HepG2 (cell line): ENCODE measurements at regions not wholly inside any gene's neighbourhood (a gene's known extent, or its start where the extent isn't known, plus 50 kb on each side); places are given as distances from the start of the nearest gene placed in this dataset.

Experiments
- CENPBD1 ChIP-seq: sonication (generic); formaldehyde crosslinking; IDR thresholded peaks from 2 replicates; pipeline ENCODE4 v1.8.0; 2022; ENCODE audit warnings: missing genetic modification reagents, low read depth, mild to moderate bottlenecking, borderline replicate concordance
- EZH2 ChIP-seq: conservative IDR thresholded peaks from 2 replicates; pipeline ENCODE4 v1.6.1; 2012; ENCODE audit warnings: mild to moderate bottlenecking, low read depth, low read length, moderate library complexity
- FOXK1 ChIP-seq: sonication (generic); formaldehyde crosslinking; IDR thresholded peaks from 2 replicates; pipeline ENCODE4 v1.4.0; 2020; ENCODE audit warnings: low read depth, missing genetic modification reagents, borderline replicate concordance
- NR1H2 ChIP-seq: sonication (generic); formaldehyde crosslinking; IDR thresholded peaks from 2 replicates; pipeline ENCODE4 v1.8.1; 2022; ENCODE audit warnings: low read depth, missing genetic modification reagents, borderline replicate concordance
- POLR2A ChIP-seq, 2 experiments: IDR thresholded peaks; 2 replicates each; pipeline ENCODE4 v1.6.1; 2011; ENCODE audit warnings: low read depth in 2 of 2, low read length in 2 of 2, mild to moderate bottlenecking in 1 of 2, moderate library complexity in 1 of 2; ENCODE audit not compliant: insufficient read depth in 1 of 2
- POLR2AphosphoS5 ChIP-seq: IDR thresholded peaks from 2 replicates; pipeline ENCODE4 v1.6.1; 2012; ENCODE audit warnings: low read depth, low read length
- SETDB1 ChIP-seq: sonication (generic); formaldehyde crosslinking; IDR thresholded peaks from 2 replicates; pipeline ENCODE4 v1.5.1; 2020; ENCODE audit warnings: missing genetic modification reagents, mild to moderate bottlenecking, borderline replicate concordance
- SRSF9 ChIP-seq: fragments of 200-400 bp; formaldehyde crosslinking; IDR thresholded peaks from 2 replicates; pipeline ENCODE4 v1.6.1; 2018; ENCODE audit warnings: borderline replicate concordance, mild to moderate bottlenecking, low read depth, low read length; ENCODE audit not compliant: insufficient read depth, poor library complexity, severe bottlenecking
- USF2 ChIP-seq, 2 experiments: sonication (generic) in 1 of 2; formaldehyde crosslinking in 1 of 2; IDR thresholded peaks; 2 replicates each; pipeline versions ENCODE4 v1.5.1 to v1.6.1; 2011 to 2020; ENCODE audit warnings: borderline replicate concordance in 1 of 2, low read depth in 1 of 2, low read length in 1 of 2, mild to moderate bottlenecking in 1 of 2, missing genetic modification reagents in 1 of 2, moderate library complexity in 1 of 2
- ZNF589 ChIP-seq: sonication (generic); formaldehyde crosslinking; conservative IDR thresholded peaks from 2 replicates; pipeline ENCODE4 v1.8.0; 2022; ENCODE audit warnings: mild to moderate bottlenecking, moderate library complexity, missing genetic modification reagents
- TF ChIP-seq, protein P1 (sequence below): sonication (generic); formaldehyde crosslinking; IDR thresholded peaks from 2 replicates; pipeline ENCODE4 v1.5.0; 2020; ENCODE audit warnings: mild to moderate bottlenecking, missing genetic modification reagents, moderate library complexity
- TF ChIP-seq, protein P2 (sequence below), 2 experiments: sonication (generic) in 1 of 2; formaldehyde crosslinking in 1 of 2; IDR thresholded peaks; 2 replicates each; pipeline versions ENCODE4 v1.6.1 to v1.9.0; 2014 to 2022; ENCODE audit warnings: antibody characterized with exemption in 1 of 2, borderline replicate concordance in 1 of 2, inconsistent platforms in 1 of 2, low read depth in 1 of 2, missing genetic modification reagents in 1 of 2

- TF ChIP-seq USF2 (IDR thresholded peaks at IDR 0.05; ENCODE audit: low read depth, low read length) (no peak), USF2 (CRISPR knock-in tag; IDR thresholded peaks at IDR 0.05; ENCODE audit: borderline replicate concordance) (no peak), POLR2A (IDR thresholded peaks at IDR 0.05; ENCODE audit: insufficient read depth in 1 of 2, low read depth in 2 of 2, low read length in 2 of 2) (no peak), ZNF589 (CRISPR knock-in tag) (no peak), SETDB1 (no peak), FOXK1 (CRISPR knock-in tag) (no peak), NR1H2 (CRISPR knock-in tag) (no peak), CENPBD1 (CRISPR knock-in tag) (no peak), POLR2AphosphoS5 (no peak), SRSF9 (no peak), EZH2 (no peak)
- TF ChIP-seq, protein P1, sequence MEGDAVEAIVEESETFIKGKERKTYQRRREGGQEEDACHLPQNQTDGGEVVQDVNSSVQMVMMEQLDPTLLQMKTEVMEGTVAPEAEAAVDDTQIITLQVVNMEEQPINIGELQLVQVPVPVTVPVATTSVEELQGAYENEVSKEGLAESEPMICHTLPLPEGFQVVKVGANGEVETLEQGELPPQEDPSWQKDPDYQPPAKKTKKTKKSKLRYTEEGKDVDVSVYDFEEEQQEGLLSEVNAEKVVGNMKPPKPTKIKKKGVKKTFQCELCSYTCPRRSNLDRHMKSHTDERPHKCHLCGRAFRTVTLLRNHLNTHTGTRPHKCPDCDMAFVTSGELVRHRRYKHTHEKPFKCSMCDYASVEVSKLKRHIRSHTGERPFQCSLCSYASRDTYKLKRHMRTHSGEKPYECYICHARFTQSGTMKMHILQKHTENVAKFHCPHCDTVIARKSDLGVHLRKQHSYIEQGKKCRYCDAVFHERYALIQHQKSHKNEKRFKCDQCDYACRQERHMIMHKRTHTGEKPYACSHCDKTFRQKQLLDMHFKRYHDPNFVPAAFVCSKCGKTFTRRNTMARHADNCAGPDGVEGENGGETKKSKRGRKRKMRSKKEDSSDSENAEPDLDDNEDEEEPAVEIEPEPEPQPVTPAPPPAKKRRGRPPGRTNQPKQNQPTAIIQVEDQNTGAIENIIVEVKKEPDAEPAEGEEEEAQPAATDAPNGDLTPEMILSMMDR: no peak
- TF ChIP-seq, protein P2, sequence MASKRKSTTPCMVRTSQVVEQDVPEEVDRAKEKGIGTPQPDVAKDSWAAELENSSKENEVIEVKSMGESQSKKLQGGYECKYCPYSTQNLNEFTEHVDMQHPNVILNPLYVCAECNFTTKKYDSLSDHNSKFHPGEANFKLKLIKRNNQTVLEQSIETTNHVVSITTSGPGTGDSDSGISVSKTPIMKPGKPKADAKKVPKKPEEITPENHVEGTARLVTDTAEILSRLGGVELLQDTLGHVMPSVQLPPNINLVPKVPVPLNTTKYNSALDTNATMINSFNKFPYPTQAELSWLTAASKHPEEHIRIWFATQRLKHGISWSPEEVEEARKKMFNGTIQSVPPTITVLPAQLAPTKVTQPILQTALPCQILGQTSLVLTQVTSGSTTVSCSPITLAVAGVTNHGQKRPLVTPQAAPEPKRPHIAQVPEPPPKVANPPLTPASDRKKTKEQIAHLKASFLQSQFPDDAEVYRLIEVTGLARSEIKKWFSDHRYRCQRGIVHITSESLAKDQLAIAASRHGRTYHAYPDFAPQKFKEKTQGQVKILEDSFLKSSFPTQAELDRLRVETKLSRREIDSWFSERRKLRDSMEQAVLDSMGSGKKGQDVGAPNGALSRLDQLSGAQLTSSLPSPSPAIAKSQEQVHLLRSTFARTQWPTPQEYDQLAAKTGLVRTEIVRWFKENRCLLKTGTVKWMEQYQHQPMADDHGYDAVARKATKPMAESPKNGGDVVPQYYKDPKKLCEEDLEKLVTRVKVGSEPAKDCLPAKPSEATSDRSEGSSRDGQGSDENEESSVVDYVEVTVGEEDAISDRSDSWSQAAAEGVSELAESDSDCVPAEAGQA (IDR thresholded peaks at IDR 0.05; ENCODE audit: low read depth): no peak
- TF ChIP-seq, protein P2 (CRISPR knock-in tag; IDR thresholded peaks at IDR 0.05; ENCODE audit: borderline replicate concordance): no peak
These were observed 223.4 kb upstream of the FAM174A start for GRCh38 chr5:100311806-100312205.
